C4-2B (cell line): ENCODE measurements at regions not wholly inside any gene's neighbourhood (a gene's known extent, or its start where the extent isn't known, plus 50 kb on each side); places are given as distances from the start of the nearest gene placed in this dataset.

Experiments
- CTCF ChIP-seq: fragments of 450-650 bp; conservative IDR thresholded peaks from 2 replicates; pipeline ENCODE4 v1.5.1; 2017; ENCODE audit warnings: mild to moderate bottlenecking
- ZFX ChIP-seq: fragments of 450-650 bp; IDR thresholded peaks from 2 replicates; pipeline ENCODE4 v1.6.1; 2017

GRCh38 chr6:9236443-9236842 lies 801.1 kb upstream of the SLC35B3 start:
- TF ChIP-seq CTCF (no peak), ZFX (no peak)
